ENCODE measurements at regions not wholly inside any gene's neighbourhood (a gene's known extent, or its start where the extent isn't known, plus 50 kb on each side); places are given as distances from the start of the nearest gene placed in this dataset.
A peak's percentile ranks its signal among the peaks of the same experiment; 100 is the strongest.

- 42 to 56% methylated on average over 1 of the region's 1 CpG for WGBS, 2 donors (ENCODE audit: low coverage in 1 of 2)
- H3K27ac ChIP-seq = no peak overlapping the region
- in situ Hi-C loops (cut with MboI; ENCODE audit: low pct_ligation_motif_present in 1 of 4, low pct_unique_long_range_greater_than_20kb in 1 of 4, low sequenced_read_pairs in 3 of 4) (no loop called here), intact Hi-C loops (cut with DNase I; ENCODE audit: low total_unique reads) (no loop called here)
- no peaks in the 10 kb centered on the region for H3K4me1 ChIP-seq
- no peak for TF ChIP-seq POLR2AphosphoS5 (IDR thresholded peaks at IDR 0.05)
- H3K9me3 ChIP-seq = peaks cover 0 to 11% of the 10 kb centered on the region in 2 donors
- no peak for DNase-seq
- no peak overlapping the region for H3K4me3 ChIP-seq
- H3K36me3 ChIP-seq = no peaks in the 10 kb centered on the region
- H3K27me3 ChIP-seq = no peaks in the 10 kb centered on the region
Measured at GRCh38 chr14:28356819-28357218, 409.8 kb upstream of the FOXG1 start.

GRCh38 chr14:28361486-28361885, 405.1 kb upstream of the FOXG1 start:
- intact Hi-C loops (cut with DNase I; ENCODE audit: low total_unique reads) (no loop called here), in situ Hi-C loops (cut with MboI; ENCODE audit: low pct_ligation_motif_present in 1 of 4, low pct_unique_long_range_greater_than_20kb in 1 of 4, low sequenced_read_pairs in 3 of 4) (no loop called here)
- no peaks in the 10 kb centered on the region for H3K36me3 ChIP-seq
- H3K4me3 ChIP-seq = no peak overlapping the region
- no peaks in the 10 kb centered on the region for H3K4me1 ChIP-seq
- peaks cover 0 to 12% of the 10 kb centered on the region in 2 donors for H3K9me3 ChIP-seq
- 67 to 71% methylated on average over 1 of the region's 1 CpG for WGBS, 2 donors (ENCODE audit: low coverage in 1 of 2)
- H3K27me3 ChIP-seq = no peaks in the 10 kb centered on the region
- no peak for DNase-seq
- no peak for TF ChIP-seq POLR2AphosphoS5 (IDR thresholded peaks at IDR 0.05)
- no peak for TF ChIP-seq EP300 (IDR thresholded peaks at IDR 0.05; ENCODE audit: low read depth)
- TF ChIP-seq CTCF (IDR thresholded peaks at IDR 0.05) = no peak
- no peak for TF ChIP-seq POLR2A (IDR thresholded peaks at IDR 0.05)
- H3K27ac ChIP-seq = no peak overlapping the region

- WGBS, 2 donors (ENCODE audit: low coverage in 1 of 2) = 83% methylated on average over 5 of the region's 5 CpGs; no CpG with 5 or more reads in 1 of the 2 donors
- in situ Hi-C loops (cut with MboI; ENCODE audit: low pct_ligation_motif_present in 1 of 4, low pct_unique_long_range_greater_than_20kb in 1 of 4, low sequenced_read_pairs in 3 of 4) = no loop called here
- Histone ChIP-seq H3K4me1 (no peaks in the 10 kb centered on the region), H3K4me3 (no peak overlapping the region), H3K27ac (no peak overlapping the region), H3K27me3 (no peaks in the 10 kb centered on the region), H3K36me3 (no peaks in the 10 kb centered on the region), H3K9me3 (peaks cover 0 to 11% of the 10 kb centered on the region in 2 donors)
- intact Hi-C loops (cut with DNase I; ENCODE audit: low total_unique reads) = no loop called here
- no peak for DNase-seq
- TF ChIP-seq EP300 (IDR thresholded peaks at IDR 0.05; ENCODE audit: low read depth) = no peak
- no peak for TF ChIP-seq POLR2AphosphoS5 (IDR thresholded peaks at IDR 0.05)
- no peak for TF ChIP-seq POLR2A (IDR thresholded peaks at IDR 0.05)
- TF ChIP-seq CTCF (IDR thresholded peaks at IDR 0.05) = no peak
Measured at GRCh38 chr14:28365510-28365909, 401.1 kb upstream of the FOXG1 start.

- TF ChIP-seq POLR2AphosphoS5 (IDR thresholded peaks at IDR 0.05) (no peak), CTCF (IDR thresholded peaks at IDR 0.05) (no peak), EP300 (IDR thresholded peaks at IDR 0.05; ENCODE audit: low read depth) (no peak), POLR2A (IDR thresholded peaks at IDR 0.05) (no peak)
- no peaks in the 10 kb centered on the region for H3K27me3 ChIP-seq
- H3K4me1 ChIP-seq = no peaks in the 10 kb centered on the region
- H3K4me3 ChIP-seq = no peak overlapping the region
- intact Hi-C loops (cut with DNase I; ENCODE audit: low total_unique reads) (no loop called here), in situ Hi-C loops (cut with MboI; ENCODE audit: low pct_ligation_motif_present in 1 of 4, low pct_unique_long_range_greater_than_20kb in 1 of 4, low sequenced_read_pairs in 3 of 4) (no loop called here)
- no peaks in the 10 kb centered on the region for H3K9me3 ChIP-seq
- no peak overlapping the region for H3K27ac ChIP-seq
- no peaks in the 10 kb centered on the region for H3K36me3 ChIP-seq
- DNase-seq = no peak
- WGBS, 2 donors (ENCODE audit: low coverage in 1 of 2) = 62 to 70% methylated on average over 3 of the region's 3 CpGs
Measured at GRCh38 chr14:28373721-28374120, 392.9 kb upstream of the FOXG1 start.

GRCh38 chr14:28375295-28375694, 391.3 kb upstream of the FOXG1 start:
- in situ Hi-C loops (cut with MboI; ENCODE audit: low pct_ligation_motif_present in 1 of 4, low pct_unique_long_range_greater_than_20kb in 1 of 4, low sequenced_read_pairs in 3 of 4) = no loop called here
- no peak for DNase-seq
- no peaks in the 10 kb centered on the region for H3K9me3 ChIP-seq
- no peaks in the 10 kb centered on the region for H3K36me3 ChIP-seq
- H3K4me3 ChIP-seq = no peak overlapping the region
- no peak overlapping the region for H3K27ac ChIP-seq
- no peaks in the 10 kb centered on the region for H3K27me3 ChIP-seq
- TF ChIP-seq POLR2A (IDR thresholded peaks at IDR 0.05) = no peak
- peak in 2 of 5 experiments; percentile 4 to 14 for TF ChIP-seq CTCF (IDR thresholded peaks at IDR 0.05)
- TF ChIP-seq EP300 (IDR thresholded peaks at IDR 0.05; ENCODE audit: low read depth) = no peak
- intact Hi-C loops (cut with DNase I; ENCODE audit: low total_unique reads) = no loop called here
- no peaks in the 10 kb centered on the region for H3K4me1 ChIP-seq
